ENCODE measurements at regions not wholly inside any gene's neighbourhood (a gene's known extent, or its start where the extent isn't known, plus 50 kb on each side); places are given as distances from the start of the nearest gene placed in this dataset.

DNA sequence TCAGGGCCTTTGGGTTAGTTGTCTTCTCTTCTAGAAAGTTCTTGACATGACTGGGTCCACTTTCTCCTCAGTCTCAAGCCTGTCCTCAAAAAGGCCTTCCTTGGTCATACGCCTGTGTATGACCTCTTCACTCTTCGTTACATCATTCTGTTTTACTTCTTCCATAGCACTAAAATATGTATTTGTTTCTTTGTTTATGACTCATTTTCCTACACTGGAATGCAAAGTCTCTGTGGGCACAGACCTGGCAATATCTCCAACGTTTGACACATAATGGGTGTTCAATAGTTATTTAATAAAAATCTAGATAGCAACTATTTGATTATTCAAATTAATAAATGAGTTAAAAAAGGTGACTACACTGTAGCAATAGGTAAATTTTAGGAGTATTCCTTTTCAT, 85.1 kb downstream of the YIPF5 start:
- TF ChIP-seq, protein P1, sequence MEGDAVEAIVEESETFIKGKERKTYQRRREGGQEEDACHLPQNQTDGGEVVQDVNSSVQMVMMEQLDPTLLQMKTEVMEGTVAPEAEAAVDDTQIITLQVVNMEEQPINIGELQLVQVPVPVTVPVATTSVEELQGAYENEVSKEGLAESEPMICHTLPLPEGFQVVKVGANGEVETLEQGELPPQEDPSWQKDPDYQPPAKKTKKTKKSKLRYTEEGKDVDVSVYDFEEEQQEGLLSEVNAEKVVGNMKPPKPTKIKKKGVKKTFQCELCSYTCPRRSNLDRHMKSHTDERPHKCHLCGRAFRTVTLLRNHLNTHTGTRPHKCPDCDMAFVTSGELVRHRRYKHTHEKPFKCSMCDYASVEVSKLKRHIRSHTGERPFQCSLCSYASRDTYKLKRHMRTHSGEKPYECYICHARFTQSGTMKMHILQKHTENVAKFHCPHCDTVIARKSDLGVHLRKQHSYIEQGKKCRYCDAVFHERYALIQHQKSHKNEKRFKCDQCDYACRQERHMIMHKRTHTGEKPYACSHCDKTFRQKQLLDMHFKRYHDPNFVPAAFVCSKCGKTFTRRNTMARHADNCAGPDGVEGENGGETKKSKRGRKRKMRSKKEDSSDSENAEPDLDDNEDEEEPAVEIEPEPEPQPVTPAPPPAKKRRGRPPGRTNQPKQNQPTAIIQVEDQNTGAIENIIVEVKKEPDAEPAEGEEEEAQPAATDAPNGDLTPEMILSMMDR (IDR thresholded peaks at IDR 0.05 in 4 of 5, conservative IDR thresholded peaks at IDR 0.05 in 1 of 5) = no peak
- TF ChIP-seq POLR2A (IDR thresholded peaks at IDR 0.05) = no peak
